ENCODE measurements at regions not wholly inside any gene's neighbourhood (a gene's known extent, or its start where the extent isn't known, plus 50 kb on each side); places are given as distances from the start of the nearest gene placed in this dataset.

- WGBS (ENCODE audit: missing lambda C conversion rate), result 37% methylated on average over 6 of the region's 6 CpGs
- Histone ChIP-seq H3K4me2 (no peak overlapping the region), H3K4me1 (peaks cover 11% of the 10 kb centered on the region; the same call in 1 of the 3 replicates), H3K27ac (no peak overlapping the region), H3K4me3 (no peak overlapping the region), H3K9me3 (no peaks in the 10 kb centered on the region)
- DNase-seq (ENCODE audit: low read depth in 1 of 2, low spot score in 1 of 2), result no peak
- CTCF ChIA-PET, result no interaction called here
- ATAC-seq, result no peak
- FAIRE-seq, result no peak
- TF ChIP-seq EHMT2 (IDR thresholded peaks at IDR 0.05; ENCODE audit: low read depth) (no peak), NPAS2 (CRISPR knock-in tag; IDR thresholded peaks at IDR 0.05; ENCODE audit: borderline replicate concordance) (no peak), ZFP36 (IDR thresholded peaks at IDR 0.05; ENCODE audit: borderline replicate concordance, partially characterized antibody) (no peak), CEBPB (IDR thresholded peaks at IDR 0.05) (no peak), HDAC2 (IDR thresholded peaks at IDR 0.05) (no peak), HOXA7 (CRISPR knock-in tag; IDR thresholded peaks at IDR 0.05) (no peak), HES2 (IDR thresholded peaks at IDR 0.05) (no peak), TFCP2L1 (CRISPR knock-in tag; IDR thresholded peaks at IDR 0.05) (no peak), KDM1A (IDR thresholded peaks at IDR 0.05; ENCODE audit: low read depth) (no peak), CHD2 (IDR thresholded peaks at IDR 0.05; ENCODE audit: low read length, partially characterized antibody) (no peak), EHF (CRISPR knock-in tag; IDR thresholded peaks at IDR 0.05) (no peak), CTCF (IDR thresholded peaks at IDR 0.05) (no peak), EP300 (IDR thresholded peaks at IDR 0.05) (no peak), MAZ (IDR thresholded peaks at IDR 0.05; ENCODE audit: borderline replicate concordance, low read depth, low read length) (no peak), HEYL (CRISPR knock-in tag; IDR thresholded peaks at IDR 0.05) (no peak), ESRRA (IDR thresholded peaks at IDR 0.05; ENCODE audit: borderline replicate concordance, low read length) (no peak), SMC3 (IDR thresholded peaks at IDR 0.05) (no peak)
- TF ChIP-seq, protein P1, sequence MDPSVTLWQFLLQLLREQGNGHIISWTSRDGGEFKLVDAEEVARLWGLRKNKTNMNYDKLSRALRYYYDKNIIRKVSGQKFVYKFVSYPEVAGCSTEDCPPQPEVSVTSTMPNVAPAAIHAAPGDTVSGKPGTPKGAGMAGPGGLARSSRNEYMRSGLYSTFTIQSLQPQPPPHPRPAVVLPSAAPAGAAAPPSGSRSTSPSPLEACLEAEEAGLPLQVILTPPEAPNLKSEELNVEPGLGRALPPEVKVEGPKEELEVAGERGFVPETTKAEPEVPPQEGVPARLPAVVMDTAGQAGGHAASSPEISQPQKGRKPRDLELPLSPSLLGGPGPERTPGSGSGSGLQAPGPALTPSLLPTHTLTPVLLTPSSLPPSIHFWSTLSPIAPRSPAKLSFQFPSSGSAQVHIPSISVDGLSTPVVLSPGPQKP (IDR thresholded peaks at IDR 0.05; ENCODE audit: low read depth, low read length), result no peak
- TF ChIP-seq, protein P2, sequence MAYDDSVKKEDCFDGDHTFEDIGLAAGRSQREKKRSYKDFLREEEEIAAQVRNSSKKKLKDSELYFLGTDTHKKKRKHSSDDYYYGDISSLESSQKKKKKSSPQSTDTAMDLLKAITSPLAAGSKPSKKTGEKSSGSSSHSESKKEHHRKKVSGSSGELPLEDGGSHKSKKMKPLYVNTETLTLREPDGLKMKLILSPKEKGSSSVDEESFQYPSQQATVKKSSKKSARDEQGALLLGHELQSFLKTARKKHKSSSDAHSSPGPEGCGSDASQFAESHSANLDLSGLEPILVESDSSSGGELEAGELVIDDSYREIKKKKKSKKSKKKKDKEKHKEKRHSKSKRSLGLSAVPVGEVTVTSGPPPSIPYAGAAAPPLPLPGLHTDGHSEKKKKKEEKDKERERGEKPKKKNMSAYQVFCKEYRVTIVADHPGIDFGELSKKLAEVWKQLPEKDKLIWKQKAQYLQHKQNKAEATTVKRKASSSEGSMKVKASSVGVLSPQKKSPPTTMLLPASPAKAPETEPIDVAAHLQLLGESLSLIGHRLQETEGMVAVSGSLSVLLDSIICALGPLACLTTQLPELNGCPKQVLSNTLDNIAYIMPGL (CRISPR knock-in tag; IDR thresholded peaks at IDR 0.05; ENCODE audit: borderline replicate concordance), result no peak
- TF ChIP-seq, protein P3, sequence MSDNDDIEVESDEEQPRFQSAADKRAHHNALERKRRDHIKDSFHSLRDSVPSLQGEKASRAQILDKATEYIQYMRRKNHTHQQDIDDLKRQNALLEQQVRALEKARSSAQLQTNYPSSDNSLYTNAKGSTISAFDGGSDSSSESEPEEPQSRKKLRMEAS (IDR thresholded peaks at IDR 0.05), result no peak
- POLR2A ChIA-PET, result no interaction called here
Observed at GRCh38 chr2:53407363-53408080, 360.1 kb upstream of the CHAC2 start.

DNA sequence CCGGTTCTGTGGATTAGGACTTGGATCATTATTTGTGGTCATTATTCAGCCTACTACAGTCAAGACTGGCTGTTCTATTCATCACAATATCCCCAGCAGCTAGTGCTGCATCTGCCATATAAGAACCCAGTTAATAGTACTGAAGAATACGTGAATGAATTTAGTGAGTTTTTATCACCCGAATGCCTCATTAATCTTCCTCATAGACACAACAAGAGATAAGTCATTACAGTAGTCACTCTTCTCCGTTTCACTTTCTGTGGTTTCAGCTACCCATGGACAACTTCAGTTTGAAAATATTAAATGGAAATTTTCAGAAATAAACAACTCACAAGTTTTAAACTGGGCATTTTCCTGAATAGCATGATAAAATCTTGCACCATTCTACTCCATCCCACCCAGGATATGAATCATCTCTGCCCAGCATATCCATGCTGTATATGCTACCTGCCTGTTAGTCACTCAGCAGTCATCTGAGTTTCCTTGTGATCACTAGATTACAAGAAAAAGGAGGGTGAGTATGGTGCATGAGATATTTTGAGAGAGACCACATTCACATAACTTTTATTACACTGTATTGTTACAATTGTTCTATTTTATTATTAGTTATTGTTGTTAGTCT, 363.7 kb upstream of the CHAC2 start:
- DNase-seq (ENCODE audit: low read depth in 1 of 2, low spot score in 1 of 2) (peak in 1 of 2 experiments; percentile 56), FAIRE-seq (no peak), ATAC-seq (peak; percentile 90 to 98)
- POLR2A ChIA-PET, result no interaction called here
- Histone ChIP-seq H3K4me3 (no peak overlapping the region), H3K4me1 (peaks cover 11% of the 10 kb centered on the region; the same call in 1 of the 3 replicates), H3K4me2 (peak overlapping the region; percentile 36; the same call in 2 of the 3 replicates), H3K27ac (peak overlapping the region; percentile 49 to 53; a peak in 5 of 6 replicates), H3K9me3 (no peaks in the 10 kb centered on the region)
- CTCF ChIA-PET, result no interaction called here
- no peak for TF ChIP-seq HEYL (CRISPR knock-in tag; IDR thresholded peaks at IDR 0.05)
- TF ChIP-seq FOSL2 (IDR thresholded peaks at IDR 0.05), result peak; percentile 60; the same call in 1 of the 2 replicates
- peak; percentile 51 for TF ChIP-seq FOSL2 (CRISPR knock-in tag; IDR thresholded peaks at IDR 0.05)
- no peak for TF ChIP-seq CBX8 (IDR thresholded peaks at IDR 0.05)
- TF ChIP-seq RARB (CRISPR knock-in tag; IDR thresholded peaks at IDR 0.05), result no peak
- TF ChIP-seq, protein P4, sequence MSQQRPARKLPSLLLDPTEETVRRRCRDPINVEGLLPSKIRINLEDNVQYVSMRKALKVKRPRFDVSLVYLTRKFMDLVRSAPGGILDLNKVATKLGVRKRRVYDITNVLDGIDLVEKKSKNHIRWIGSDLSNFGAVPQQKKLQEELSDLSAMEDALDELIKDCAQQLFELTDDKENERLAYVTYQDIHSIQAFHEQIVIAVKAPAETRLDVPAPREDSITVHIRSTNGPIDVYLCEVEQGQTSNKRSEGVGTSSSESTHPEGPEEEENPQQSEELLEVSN (IDR thresholded peaks at IDR 0.05; ENCODE audit: borderline replicate concordance, low read depth), result no peak
- TF ChIP-seq JUNB (IDR thresholded peaks at IDR 0.05), result peak; percentile 67; the same call in 1 of the 2 replicates
- no peak for TF ChIP-seq NR3C1 (IDR thresholded peaks at IDR 0.05)
- 0 out of 2 replicates have a peak, but pooled peaks have one; percentile 18 for TF ChIP-seq GATA3 (IDR thresholded peaks at IDR 0.05; ENCODE audit: borderline replicate concordance)
- 32% methylated on average over 4 of the region's 4 CpGs for WGBS (ENCODE audit: missing lambda C conversion rate)

Measured in A549 (cell line).